Psoas muscle (tissue), 7 donors: ENCODE measurements at regions not wholly inside any gene's neighbourhood (a gene's known extent, or its start where the extent isn't known, plus 50 kb on each side); places are given as distances from the start of the nearest gene placed in this dataset.
A peak's percentile ranks its signal among the peaks of the same experiment; 100 is the strongest.

Experiments used
- ATAC-seq, 4 donors: fragments of 200-7000 bp; cut with Tn5 transposase; one replicate each; pipeline ENCODE4 v1.9.1; 2020; ENCODE audit warnings: moderate library complexity in 3 of 4, mild to moderate bottlenecking in 2 of 4
- DNase-seq, 2 donors: peaks; one replicate each; pipeline ENCODE4 v3.0.0-alpha.2; 2020
- H3K27ac ChIP-seq: fragments of 200-600 bp; one replicate; pipeline ENCODE4 v1.8.0; 2022
- H3K27me3 ChIP-seq, 3 donors: fragments of 200-600 bp in 1 of 3; one replicate each; pipeline versions ENCODE4 v1.6.1 to v1.8.0; 2013 to 2022; ENCODE audit warnings: low read length in 2 of 3, mild to moderate bottlenecking in 2 of 3, moderate library complexity in 1 of 3; ENCODE audit not compliant: insufficient read depth in 3 of 3
- H3K36me3 ChIP-seq, 2 donors: fragments of 200-600 bp in 1 of 2; one replicate each; pipeline versions ENCODE4 v1.6.1 to v1.8.0; 2013 to 2022; ENCODE audit warnings: low read depth in 1 of 2, mild to moderate bottlenecking in 1 of 2, moderate library complexity in 1 of 2; ENCODE audit not compliant: insufficient read depth in 1 of 2
- H3K4me1 ChIP-seq: fragments of 200-600 bp; one replicate; pipeline ENCODE4 v1.8.0; 2022
- H3K4me3 ChIP-seq: fragments of 200-600 bp; one replicate; pipeline ENCODE4 v1.8.0; 2022; ENCODE audit warnings: mild to moderate bottlenecking
- H3K9me3 ChIP-seq: fragments of 200-600 bp; one replicate; pipeline ENCODE4 v1.8.0; 2022
- WGBS, 3 donors: extraction: QIAGEN DNeasy Blood & Tissue Kit; methylation state at CpG; one replicate each; pipeline versions ENCODE4 v1.1.6 to v1.1.7; 2013; 5-methylcytosine and 5-hydroxymethylcytosine counted together
- intact Hi-C, 2 donors: fragments of 100-400 bp; cut with DNase I; formaldehyde crosslinking; loops; one replicate each; pipeline versions ENCODE4 v1.11.0 to v1.14.2; 2022
- TF ChIP-seq, protein P1 (sequence below): fragments of 200-600 bp; IDR thresholded peaks from one replicate; pipeline ENCODE4 v1.8.0; 2022; ENCODE audit warnings: antibody characterized with exemption
- donor health status: healthy with polysubstance abuse.
- donor health status: DM: no; HTN: no; CAD: no; lungs with moderate emphysema.
- donor health status: Bipolar disorder and iron deficiency.
- donor health status: healthy.
- donor health status: DM: yes; HTN: yes; CAD: no.
- donor health status: DM: no; HTN: no; CAD: no.
- donor health status: DM: yes; HTN: yes; CAD: no.

DNA sequence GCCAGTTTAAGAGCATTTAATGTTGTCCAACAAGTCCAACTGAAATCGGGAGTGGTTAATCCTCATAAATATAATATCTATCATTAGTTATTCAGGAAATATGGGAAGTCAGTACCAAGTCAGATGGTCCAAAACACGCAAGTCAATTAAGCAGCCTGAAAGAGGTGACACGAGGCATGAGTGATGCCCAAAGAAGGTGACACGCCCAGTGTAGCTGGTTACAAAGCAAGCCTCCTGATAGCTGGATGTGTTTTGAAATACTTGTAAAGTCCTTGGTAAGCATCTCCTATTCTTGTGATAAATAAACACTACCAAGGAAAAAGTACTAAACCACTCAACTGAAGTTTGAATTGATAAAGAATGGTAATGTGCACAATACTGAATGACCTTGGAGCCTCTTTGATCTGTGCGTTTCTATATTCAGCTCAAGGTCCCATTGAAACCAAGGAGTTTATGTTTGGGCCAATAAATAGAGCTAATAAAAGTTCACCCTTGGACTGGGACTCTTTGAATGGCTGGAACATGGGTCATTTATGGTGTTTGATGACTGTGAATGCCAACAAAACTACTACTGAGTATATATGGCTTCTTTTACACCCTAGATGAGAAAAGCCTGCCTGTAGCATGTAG, 93.2 kb upstream of the KLF3 start:
- Histone ChIP-seq H3K36me3 (no peaks in the 10 kb centered on the region), H3K9me3 (no peaks in the 10 kb centered on the region), H3K4me1 (peaks cover 9% of the 10 kb centered on the region), H3K27ac (no peak overlapping the region), H3K4me3 (no peak overlapping the region), H3K27me3 (no peaks in the 10 kb centered on the region)
- no peak for ATAC-seq
- TF ChIP-seq, protein P1, sequence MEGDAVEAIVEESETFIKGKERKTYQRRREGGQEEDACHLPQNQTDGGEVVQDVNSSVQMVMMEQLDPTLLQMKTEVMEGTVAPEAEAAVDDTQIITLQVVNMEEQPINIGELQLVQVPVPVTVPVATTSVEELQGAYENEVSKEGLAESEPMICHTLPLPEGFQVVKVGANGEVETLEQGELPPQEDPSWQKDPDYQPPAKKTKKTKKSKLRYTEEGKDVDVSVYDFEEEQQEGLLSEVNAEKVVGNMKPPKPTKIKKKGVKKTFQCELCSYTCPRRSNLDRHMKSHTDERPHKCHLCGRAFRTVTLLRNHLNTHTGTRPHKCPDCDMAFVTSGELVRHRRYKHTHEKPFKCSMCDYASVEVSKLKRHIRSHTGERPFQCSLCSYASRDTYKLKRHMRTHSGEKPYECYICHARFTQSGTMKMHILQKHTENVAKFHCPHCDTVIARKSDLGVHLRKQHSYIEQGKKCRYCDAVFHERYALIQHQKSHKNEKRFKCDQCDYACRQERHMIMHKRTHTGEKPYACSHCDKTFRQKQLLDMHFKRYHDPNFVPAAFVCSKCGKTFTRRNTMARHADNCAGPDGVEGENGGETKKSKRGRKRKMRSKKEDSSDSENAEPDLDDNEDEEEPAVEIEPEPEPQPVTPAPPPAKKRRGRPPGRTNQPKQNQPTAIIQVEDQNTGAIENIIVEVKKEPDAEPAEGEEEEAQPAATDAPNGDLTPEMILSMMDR, result no peak
- intact Hi-C loops, result loop anchor here in 1 of 2 donors (10.0 kb wide), 1 partner anchor 386 kb away; no protein-coding TSS in a partner anchor
- DNase-seq, result no peak
- WGBS, 3 donors, result 85 to 93% (median 89%) methylated on average over 5 of the region's 5 CpGs

DNA sequence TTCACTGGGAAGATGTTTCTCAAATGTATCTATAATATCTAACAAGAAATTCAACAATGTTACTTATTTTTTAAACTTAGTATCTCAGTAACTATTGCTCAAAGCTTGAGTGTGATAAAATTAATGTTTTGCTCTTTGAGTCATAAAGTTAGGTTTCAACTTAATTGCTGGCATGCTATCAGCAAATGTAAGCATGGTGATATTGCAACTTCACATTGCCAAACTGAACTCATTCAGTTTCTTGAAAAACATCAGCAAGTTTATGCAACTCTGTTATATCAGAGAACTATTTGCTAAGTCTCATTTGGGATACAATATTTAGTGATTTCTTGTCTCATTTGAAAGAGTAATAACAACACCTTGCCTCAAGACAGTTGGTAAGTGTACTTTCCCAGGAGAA, 91.2 kb upstream of the KLF3 start:
- Histone ChIP-seq H3K27ac (no peak overlapping the region), H3K4me1 (peaks cover 12% of the 10 kb centered on the region), H3K4me3 (no peak overlapping the region), H3K36me3 (no peaks in the 10 kb centered on the region), H3K27me3 (no peaks in the 10 kb centered on the region), H3K9me3 (no peaks in the 10 kb centered on the region)
- no peak for DNase-seq
- TF ChIP-seq, protein P1, result no peak
- no peak for ATAC-seq
- intact Hi-C loops, result loop anchor here in 1 of 2 donors (10.0 kb wide), 1 partner anchor 388 kb away; no protein-coding TSS in a partner anchor

DNA sequence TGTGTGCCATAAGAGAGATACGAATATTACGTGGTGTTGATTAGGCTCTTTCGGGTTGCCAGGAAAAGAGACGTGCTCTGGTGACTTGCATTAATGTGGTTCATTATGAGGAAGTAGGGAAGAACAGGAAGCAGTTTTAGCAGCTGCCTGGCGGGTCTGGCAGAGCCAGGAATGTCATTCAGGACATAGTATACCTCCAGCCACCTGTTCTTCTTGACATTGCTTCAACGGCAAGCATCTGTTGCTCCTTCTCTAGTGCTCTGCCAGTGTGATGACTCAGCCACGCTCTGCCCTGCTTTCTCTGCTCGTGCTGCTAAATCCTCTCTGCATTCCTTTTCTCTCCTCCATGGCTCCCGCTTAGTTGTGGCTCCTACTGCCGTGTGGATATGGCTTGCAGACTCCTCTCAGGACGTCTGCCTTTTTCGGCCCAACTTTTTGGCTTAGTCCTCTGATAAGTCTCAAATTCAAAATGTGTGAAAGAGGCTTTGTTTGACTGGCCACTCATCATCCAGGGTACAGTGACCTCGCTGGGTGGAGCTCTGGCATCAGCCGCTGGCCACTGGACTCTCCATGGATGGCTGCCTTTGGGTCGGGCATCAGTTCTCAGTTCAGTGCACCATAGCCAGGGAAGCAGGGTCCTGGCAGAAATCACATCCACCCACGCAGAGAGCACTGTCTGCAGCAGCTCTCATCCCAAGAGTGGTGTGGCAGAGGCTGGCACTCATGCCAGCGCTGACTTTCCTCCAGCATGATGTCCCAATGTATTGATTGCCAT, 89.3 kb upstream of the KLF3 start:
- Histone ChIP-seq H3K36me3 (no peaks in the 10 kb centered on the region), H3K4me1 (peaks cover 12% of the 10 kb centered on the region), H3K27me3 (no peaks in the 10 kb centered on the region), H3K9me3 (no peaks in the 10 kb centered on the region), H3K4me3 (peak overlapping the region; percentile 17), H3K27ac (peak overlapping the region; percentile 87)
- DNase-seq, result peak; percentile 63 to 79
- 22 to 31% (median 22%) methylated on average over 17 of the region's 17 CpGs for WGBS, 3 donors
- TF ChIP-seq, protein P1, result no peak
- peak; percentile 97 to 98 (median 98) for ATAC-seq
- intact Hi-C loops, result loop anchor here (2.0 to 10.0 kb wide), 3 partner anchors 88 to 390 kb away; partner anchors contain the start of gene KLF3 (in 2 of the 2)

DNA sequence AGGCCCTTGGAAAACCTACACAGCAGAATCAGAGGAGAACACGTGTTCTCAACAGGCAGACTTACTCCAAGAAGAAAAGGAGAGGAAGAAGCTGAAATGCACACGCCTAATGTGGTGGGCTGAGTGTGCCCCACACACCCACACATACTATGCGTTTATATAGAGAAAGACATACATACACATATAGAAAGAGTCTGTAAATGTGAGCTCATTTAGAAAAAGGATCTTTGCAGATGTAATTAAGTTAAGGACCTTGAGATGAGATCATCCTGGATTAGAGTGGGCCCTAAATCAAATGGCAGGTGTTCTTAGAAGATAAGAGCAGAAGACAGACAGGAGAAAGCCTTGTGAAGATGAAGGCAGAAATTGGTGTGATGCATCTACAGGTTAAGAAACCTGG, 87.2 kb upstream of the KLF3 start:
- Histone ChIP-seq H3K4me3 (no peak overlapping the region), H3K4me1 (peaks cover 12% of the 10 kb centered on the region), H3K27me3 (no peaks in the 10 kb centered on the region), H3K36me3 (no peaks in the 10 kb centered on the region), H3K27ac (no peak overlapping the region), H3K9me3 (no peaks in the 10 kb centered on the region)
- no peak for DNase-seq
- intact Hi-C loops, result loop anchor here (5.0 to 10.0 kb wide), 2 partner anchors 86 to 392 kb away; partner anchors contain the start of gene KLF3 (in 1 of the 2)
- TF ChIP-seq, protein P1, result no peak
- WGBS, 3 donors, result 92 to 98% (median 98%) methylated on average over 3 of the region's 3 CpGs
- ATAC-seq, result no peak
